ENCODE measurements at regions not wholly inside any gene's neighbourhood (a gene's known extent, or its start where the extent isn't known, plus 50 kb on each side); places are given as distances from the start of the nearest gene placed in this dataset.
"Not testable (repeated sequence)": the region's sequence is repeated elsewhere in the genome, so short reads cannot be mapped to it uniquely, and the experiment has no call there.

GRCh38 chr22:19643448-19644313 is 70.6 kb upstream of the SEPTIN5 start:
- DNase-seq: no peak

GRCh38 chr22:19644314-19645223 is 69.7 kb upstream of the SEPTIN5 start:
- DNase-seq: no peak

GRCh38 chr22:19645391-19645790 is 68.9 kb upstream of the SEPTIN5 start:
- no peak for DNase-seq

GRCh38 chr22:19645905-19646304 is 68.4 kb upstream of the SEPTIN5 start:
- no peak for DNase-seq

- no peak for DNase-seq
Measured at GRCh38 chr22:19646383-19646782, 67.9 kb upstream of the SEPTIN5 start.

- DNase-seq: no peak
Measured at GRCh38 chr22:19648419-19648929, 65.8 kb upstream of the SEPTIN5 start.

- no peak for DNase-seq
Measured at GRCh38 chr22:19652316-19652715, 62.0 kb upstream of the SEPTIN5 start.

GRCh38 chr22:19654338-19654987 is 59.8 kb upstream of the SEPTIN5 start:
- DNase-seq: no peak

- no peak for DNase-seq
Measured at GRCh38 chr22:19655399-19655798, 58.9 kb upstream of the SEPTIN5 start.

GRCh38 chr22:19656541-19657251 is 57.6 kb upstream of the SEPTIN5 start:
- DNase-seq: no peak

- no peak for DNase-seq
Measured at GRCh38 chr22:19657252-19658056, 56.8 kb upstream of the SEPTIN5 start.

GRCh38 chr22:19658057-19658966 is 56.0 kb upstream of the SEPTIN5 start:
- DNase-seq: no peak

- DNase-seq: no peak
Measured at GRCh38 chr22:19658967-19659804, 55.1 kb upstream of the SEPTIN5 start.

GRCh38 chr22:19659805-19660345 is 54.4 kb upstream of the SEPTIN5 start:
- DNase-seq: no peak

- not testable (repeated sequence) for DNase-seq
Measured at GRCh38 chr22:19660583-19660982, 53.7 kb upstream of the SEPTIN5 start.

- no peak for DNase-seq
Measured at GRCh38 chr22:19661156-19661555, 53.1 kb upstream of the SEPTIN5 start.

GRCh38 chr22:19662049-19662684 is 52.1 kb upstream of the SEPTIN5 start:
- DNase-seq: not testable (repeated sequence)

GRCh38 chr22:19663286-19663815 is 51.0 kb upstream of the SEPTIN5 start:
- DNase-seq: no peak
